Erythroblast (primary cell): ENCODE measurements at regions not wholly inside any gene's neighbourhood (a gene's known extent, or its start where the extent isn't known, plus 50 kb on each side); places are given as distances from the start of the nearest gene placed in this dataset.

Experiments used
- GATA1 ChIP-seq: IDR thresholded peaks from 2 replicates; pipeline ENCODE4 v1.6.1; 2011; ENCODE audit warnings: low read depth, mild to moderate bottlenecking, control low read depth, low read length, moderate library complexity
- POLR2A ChIP-seq: IDR thresholded peaks from 2 replicates; pipeline ENCODE4 v1.6.1; 2011; ENCODE audit warnings: mild to moderate bottlenecking, low read length

GRCh38 chr12:91965781-91966180, 179.9 kb downstream of the BTG1 start:
- no peak for TF ChIP-seq POLR2A
- TF ChIP-seq GATA1 = no peak
